Common myeloid progenitor, CD34-positive (primary cell): ENCODE measurements at regions not wholly inside any gene's neighbourhood (a gene's known extent, or its start where the extent isn't known, plus 50 kb on each side); places are given as distances from the start of the nearest gene placed in this dataset.

Experiments used
- CTCF ChIA-PET: fragments of 350-600 bp; sonication (Branson Sonifier 250); formaldehyde crosslinking; loops from one replicate; lab custom pipeline; 2021; ENCODE audit warnings: antibody characterized with exemption; lab: Charles Lee
- POLR2A ChIA-PET: fragments of 350-600 bp; sonication (Branson Sonifier 250); formaldehyde crosslinking; loops from one replicate; lab custom pipeline; 2021; ENCODE audit warnings: antibody characterized with exemption; lab: Charles Lee
- DNase-seq, 3 donors: peaks; one replicate each; pipeline versions ENCODE4 v3.0.0 to v3.0.0-alpha.2; 2013
- H3K27ac ChIP-seq, 2 experiments: 1 replicate in 1 of 2; 2 replicates in 1 of 2; pipeline ENCODE4 v1.7.0; 2013; ENCODE audit warnings: inconsistent platforms in 2 of 2, low read length in 2 of 2, mild to moderate bottlenecking in 2 of 2, low read depth in 1 of 2, moderate library complexity in 1 of 2; ENCODE audit not compliant: severe bottlenecking in 2 of 2, insufficient read depth in 1 of 2, poor library complexity in 1 of 2
- H3K27me3 ChIP-seq, 5 experiments: replicated peaks in 2 of 5; 1 replicate in 3 of 5; 2 replicates in 2 of 5; pipeline versions ENCODE4 v1.6.1 to v1.7.0; 2013; ENCODE audit warnings: low read length in 4 of 5, mild to moderate bottlenecking in 2 of 5, moderate library complexity in 2 of 5, inconsistent platforms in 1 of 5; ENCODE audit not compliant: insufficient read depth in 5 of 5, control insufficient read depth in 4 of 5
- H3K36me3 ChIP-seq, 4 experiments: 1 replicate in 2 of 4; 2 replicates in 2 of 4; pipeline versions ENCODE4 v1.6.1 to v1.7.0; 2013; ENCODE audit warnings: low read length in 3 of 4, control low read depth in 1 of 4, mild to moderate bottlenecking in 1 of 4; ENCODE audit not compliant: control insufficient read depth in 4 of 4, insufficient read depth in 4 of 4
- H3K4me1 ChIP-seq, 4 experiments: 1 replicate in 3 of 4; 2 replicates in 1 of 4; pipeline versions ENCODE4 v1.6.1 to v1.7.1; 2013; ENCODE audit warnings: low read length in 3 of 4, mild to moderate bottlenecking in 3 of 4, control low read depth in 1 of 4, inconsistent platforms in 1 of 4, moderate library complexity in 1 of 4; ENCODE audit not compliant: control insufficient read depth in 4 of 4, insufficient read depth in 4 of 4; ENCODE audit errors: control extremely low read depth in 1 of 4
- H3K4me3 ChIP-seq, 7 experiments: 1 replicate in 4 of 7; 2 replicates in 3 of 7; pipeline versions ENCODE4 v1.5.1 to v1.7.0; 2013; ENCODE audit warnings: mild to moderate bottlenecking in 7 of 7, low read length in 6 of 7, moderate library complexity in 6 of 7, inconsistent platforms in 2 of 7, low read depth in 2 of 7, control low read depth in 1 of 7; ENCODE audit not compliant: insufficient read depth in 4 of 7, control insufficient read depth in 1 of 7; ENCODE audit errors: extremely low read depth in 1 of 7
- H3K9me3 ChIP-seq, 5 experiments: 1 replicate in 4 of 5; 2 replicates in 1 of 5; pipeline versions ENCODE4 v1.6.1 to v1.7.1; 2013; ENCODE audit warnings: low read length in 4 of 5, mild to moderate bottlenecking in 2 of 5, inconsistent platforms in 1 of 5, low read depth in 1 of 5, moderate library complexity in 1 of 5; ENCODE audit not compliant: control insufficient read depth in 4 of 5, insufficient read depth in 2 of 5; ENCODE audit errors: control extremely low read depth in 1 of 5
- WGBS: methylation state at CpG from one replicate; pipeline ENCODE4 v1.1.5; 2013; ENCODE audit not compliant: insufficient coverage; 5-methylcytosine and 5-hydroxymethylcytosine counted together

DNA sequence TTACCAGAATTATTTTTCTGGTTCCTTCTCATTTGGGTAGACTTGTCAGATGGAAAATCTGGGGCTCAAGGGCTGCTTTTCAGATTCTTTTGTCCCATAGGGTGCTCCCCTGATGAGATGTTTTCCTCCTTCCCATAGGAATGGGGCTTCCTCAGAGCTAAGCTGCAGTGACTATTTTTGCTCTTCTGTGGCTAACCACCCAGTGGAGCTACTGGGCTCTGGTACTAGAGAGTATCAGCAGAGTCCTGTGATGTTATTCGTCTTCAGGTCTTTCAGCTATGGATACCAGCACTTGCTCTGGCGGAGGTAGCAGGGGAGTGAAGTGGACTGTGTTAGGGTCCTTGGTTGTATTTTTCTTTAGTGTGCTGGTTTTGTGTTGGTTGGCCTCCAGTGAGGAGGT, 716.1 kb upstream of the LMO3 start:
- H3K36me3 ChIP-seq = no peaks in the 10 kb centered on the region
- no peaks in the 10 kb centered on the region for H3K4me1 ChIP-seq
- ChIA-PET CTCF (no interaction called here), POLR2A (no interaction called here)
- peaks cover 0 to 10% (median 0%) of the 10 kb centered on the region in 5 experiments for H3K9me3 ChIP-seq
- H3K27ac ChIP-seq = no peak overlapping the region
- no peak for DNase-seq
- no CpG with 5 or more reads among the region's 2 CpGs for WGBS
- H3K4me3 ChIP-seq = no peak overlapping the region
- no peaks in the 10 kb centered on the region for H3K27me3 ChIP-seq

DNA sequence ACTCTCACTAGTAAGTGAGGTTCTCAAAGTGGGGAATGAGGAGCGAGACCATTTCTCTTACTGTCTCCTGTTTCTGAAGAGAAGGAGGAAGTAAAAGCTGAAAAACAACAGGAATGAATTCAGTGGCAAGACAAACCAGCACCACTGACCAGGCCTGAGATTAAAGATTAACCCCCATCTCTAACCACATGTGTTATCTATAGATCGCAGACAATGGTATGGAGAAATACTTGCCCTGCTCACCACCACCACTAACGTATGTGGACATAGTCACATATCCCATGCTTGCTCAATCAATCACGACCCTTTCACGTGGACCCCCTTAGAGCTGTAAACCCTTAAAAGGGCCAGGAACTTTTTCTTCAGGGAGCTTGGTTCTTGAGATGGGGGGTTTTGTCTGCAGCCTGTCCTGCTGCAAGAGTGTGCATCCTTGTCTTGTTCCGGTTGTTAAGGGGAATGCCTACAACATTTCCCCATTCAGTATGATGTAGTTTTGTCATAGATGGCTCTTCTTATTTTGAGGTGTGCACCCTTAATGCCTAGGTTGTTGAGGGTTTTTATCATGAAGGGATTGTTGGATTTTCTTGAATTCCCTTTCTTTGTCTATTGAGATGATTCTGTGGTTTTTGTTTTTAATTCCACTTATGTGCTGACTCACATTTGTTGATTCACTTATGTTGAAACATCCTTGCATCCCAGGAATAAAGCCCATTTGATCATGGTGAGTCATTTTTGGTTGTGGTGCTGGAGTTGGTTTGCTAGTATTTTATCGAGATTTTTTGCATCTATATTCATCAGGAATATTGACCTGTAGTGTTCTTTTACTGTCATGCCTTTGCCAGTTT, 698.8 kb upstream of the LMO3 start:
- no peaks in the 10 kb centered on the region for H3K36me3 ChIP-seq
- H3K27ac ChIP-seq = no peak overlapping the region
- DNase-seq = no peak
- POLR2A ChIA-PET = no interaction called here
- H3K4me1 ChIP-seq = no peaks in the 10 kb centered on the region
- CTCF ChIA-PET = no interaction called here
- H3K9me3 ChIP-seq = peaks cover 0 to 17% (median 5%) of the 10 kb centered on the region in 5 experiments
- no peak overlapping the region for H3K4me3 ChIP-seq
- no peaks in the 10 kb centered on the region for H3K27me3 ChIP-seq
- WGBS = 86% methylated on average over 1 of the region's 7 CpGs

DNA sequence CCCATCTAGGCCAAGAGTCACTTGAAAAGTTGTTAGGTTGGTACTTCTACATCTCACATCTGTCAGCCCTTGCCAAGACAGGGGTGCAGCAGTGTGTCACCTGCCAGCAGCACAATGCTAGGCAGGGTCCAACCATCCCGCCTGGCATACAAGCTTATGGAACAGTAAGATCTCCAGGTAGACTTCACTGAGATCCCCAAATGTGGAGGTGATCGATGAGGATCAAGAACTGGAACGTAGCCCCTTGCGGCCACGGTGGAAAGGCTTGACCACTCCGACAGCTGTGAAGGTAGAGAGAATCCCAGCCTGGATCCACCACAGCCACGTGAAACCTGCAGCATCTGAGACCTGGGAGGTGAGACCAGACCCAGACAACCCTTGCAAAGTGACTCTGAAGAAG, 696.0 kb upstream of the LMO3 start:
- H3K36me3 ChIP-seq = no peaks in the 10 kb centered on the region
- no peaks in the 10 kb centered on the region for H3K4me1 ChIP-seq
- 93% methylated on average over 7 of the region's 7 CpGs for WGBS
- H3K9me3 ChIP-seq = peaks cover 0 to 18% (median 13%) of the 10 kb centered on the region in 5 experiments
- no peak overlapping the region for H3K27ac ChIP-seq
- DNase-seq = no peak
- H3K4me3 ChIP-seq = no peak overlapping the region
- POLR2A ChIA-PET = no interaction called here
- CTCF ChIA-PET = no interaction called here
- H3K27me3 ChIP-seq = no peaks in the 10 kb centered on the region

DNA sequence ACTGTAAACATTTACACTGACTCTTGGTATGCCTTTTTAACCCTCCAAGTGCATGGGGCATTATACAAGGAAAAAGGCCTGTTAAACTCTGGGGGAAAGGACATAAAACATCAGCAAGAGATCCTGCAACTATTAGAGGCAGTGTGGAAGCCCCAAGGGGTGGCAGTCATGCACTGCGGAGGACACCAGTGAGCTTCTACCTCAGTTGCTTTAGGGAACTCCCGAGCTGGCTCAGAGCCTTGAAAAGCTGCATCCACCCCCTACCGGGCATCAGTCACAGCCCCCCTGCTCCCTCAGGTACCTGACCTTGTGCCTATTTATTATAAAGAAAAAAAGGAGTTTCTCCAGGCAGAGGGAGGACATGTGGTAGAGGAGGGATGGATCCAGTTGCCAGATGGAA, 695.6 kb upstream of the LMO3 start:
- no peak for DNase-seq
- 100% methylated on average over 1 of the region's 3 CpGs for WGBS
- peaks cover 0 to 18% (median 13%) of the 10 kb centered on the region in 5 experiments for H3K9me3 ChIP-seq
- CTCF ChIA-PET = no interaction called here
- no peak overlapping the region for H3K4me3 ChIP-seq
- no peaks in the 10 kb centered on the region for H3K36me3 ChIP-seq
- H3K27ac ChIP-seq = no peak overlapping the region
- POLR2A ChIA-PET = no interaction called here
- H3K27me3 ChIP-seq = no peaks in the 10 kb centered on the region
- H3K4me1 ChIP-seq = no peaks in the 10 kb centered on the region

DNA sequence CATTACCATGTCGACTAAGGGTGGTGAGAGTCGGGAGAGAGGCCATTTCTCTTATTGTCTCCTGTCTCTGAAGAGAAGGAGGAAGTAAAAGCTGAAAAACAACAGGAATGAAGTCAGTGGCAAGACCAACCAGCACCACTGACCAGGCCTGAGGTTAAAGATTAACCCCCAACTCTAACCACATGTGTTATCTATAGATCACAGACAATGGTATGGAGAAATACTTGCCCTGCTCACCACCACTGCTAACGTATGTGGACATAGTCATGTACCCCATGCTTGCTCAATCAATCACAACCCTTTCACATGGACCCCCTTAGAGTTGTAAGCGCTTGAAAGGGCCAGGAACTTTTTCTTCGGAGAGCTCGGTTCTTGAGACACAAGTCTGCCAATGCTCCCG, 690.9 kb upstream of the LMO3 start:
- peaks cover 0 to 13% (median 3%) of the 10 kb centered on the region in 5 experiments for H3K9me3 ChIP-seq
- no peak overlapping the region for H3K4me3 ChIP-seq
- POLR2A ChIA-PET = no interaction called here
- H3K4me1 ChIP-seq = no peaks in the 10 kb centered on the region
- 79% methylated on average over 7 of the region's 7 CpGs for WGBS
- CTCF ChIA-PET = no interaction called here
- no peaks in the 10 kb centered on the region for H3K27me3 ChIP-seq
- H3K27ac ChIP-seq = no peak overlapping the region
- no peaks in the 10 kb centered on the region for H3K36me3 ChIP-seq
- DNase-seq = no peak

DNA sequence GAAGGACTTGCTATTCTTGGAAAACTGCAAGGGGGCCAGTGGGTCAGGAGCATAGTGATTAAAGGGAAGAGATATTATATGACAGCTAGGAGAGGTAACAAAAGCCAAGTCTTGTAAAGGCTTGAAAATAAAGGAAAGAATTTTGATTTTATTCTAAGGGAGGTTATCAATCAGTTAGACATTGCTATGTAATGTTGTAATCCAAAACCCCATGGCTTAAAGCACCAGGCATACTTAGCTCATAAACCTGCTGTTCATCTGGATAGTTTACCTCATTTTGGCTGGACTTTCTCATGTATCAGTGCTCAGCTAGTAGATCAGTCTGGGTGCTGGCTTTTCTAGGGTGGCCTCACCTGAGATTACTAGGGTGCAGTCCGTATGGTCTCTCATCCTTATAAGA, 680.9 kb upstream of the LMO3 start:
- H3K36me3 ChIP-seq = no peaks in the 10 kb centered on the region
- no peak overlapping the region for H3K4me3 ChIP-seq
- H3K4me1 ChIP-seq = no peaks in the 10 kb centered on the region
- CTCF ChIA-PET = no interaction called here
- 100% methylated on average over 1 of the region's 1 CpG for WGBS
- no peak for DNase-seq
- peaks cover 0 to 4% (median 0%) of the 10 kb centered on the region in 5 experiments for H3K9me3 ChIP-seq
- POLR2A ChIA-PET = no interaction called here
- no peak overlapping the region for H3K27ac ChIP-seq
- no peaks in the 10 kb centered on the region for H3K27me3 ChIP-seq

DNA sequence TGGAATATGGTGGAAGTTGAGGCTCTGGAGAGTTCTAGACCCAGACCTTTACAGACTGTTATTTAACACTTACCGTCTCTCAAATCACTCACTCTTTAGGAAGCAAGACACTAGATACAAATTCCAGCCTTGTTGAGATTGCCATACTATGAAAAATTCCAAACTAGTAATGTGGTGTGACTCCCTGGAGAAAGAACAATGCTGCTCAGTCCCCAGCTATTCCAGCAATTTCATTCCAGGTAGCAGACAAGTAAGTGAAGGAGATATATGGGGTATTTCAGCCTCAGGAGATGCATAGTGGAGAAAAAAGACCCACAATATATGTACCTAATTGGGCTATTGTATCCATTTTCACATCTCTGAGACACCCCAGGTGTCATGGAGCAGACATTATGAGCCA, 678.9 kb upstream of the LMO3 start:
- DNase-seq = no peak
- ChIA-PET POLR2A (no interaction called here), CTCF (no interaction called here)
- no peak overlapping the region for H3K27ac ChIP-seq
- no peaks in the 10 kb centered on the region for H3K36me3 ChIP-seq
- H3K4me1 ChIP-seq = no peaks in the 10 kb centered on the region
- H3K27me3 ChIP-seq = no peaks in the 10 kb centered on the region
- H3K9me3 ChIP-seq = peaks cover 0 to 4% (median 0%) of the 10 kb centered on the region in 5 experiments
- no CpG with 5 or more reads among the region's 1 CpG for WGBS
- H3K4me3 ChIP-seq = no peak overlapping the region
